ENCODE measurements at regions not wholly inside any gene's neighbourhood (a gene's known extent, or its start where the extent isn't known, plus 50 kb on each side); places are given as distances from the start of the nearest gene placed in this dataset.

- in situ Hi-C loops (cut with MboI; ENCODE audit: low pct_unique_long_range_greater_than_20kb, low sequenced_read_pairs, unreplicated experiment), result no loop called here
- no peak for DNase-seq (ENCODE audit: low spot score)
- TF ChIP-seq CTCF (IDR thresholded peaks at IDR 0.05; ENCODE audit: extremely low read depth, insufficient read depth, missing control alignments), result no peak
These were observed 256.7 kb downstream of the SUDS3 start for GRCh38 chr12:118633071-118633470.

- TF ChIP-seq CTCF (IDR thresholded peaks at IDR 0.05; ENCODE audit: extremely low read depth, insufficient read depth, missing control alignments), result no peak
- DNase-seq (ENCODE audit: low spot score), result no peak
- in situ Hi-C loops (cut with MboI; ENCODE audit: low pct_unique_long_range_greater_than_20kb, low sequenced_read_pairs, unreplicated experiment), result no loop called here
These were observed 258.9 kb downstream of the SUDS3 start for GRCh38 chr12:118635276-118635675.

GRCh38 chr12:118637767-118638370 lies 261.5 kb downstream of the SUDS3 start:
- DNase-seq (ENCODE audit: low spot score), result no peak
- no peak for TF ChIP-seq CTCF (IDR thresholded peaks at IDR 0.05; ENCODE audit: extremely low read depth, insufficient read depth, missing control alignments)
- in situ Hi-C loops (cut with MboI; ENCODE audit: low pct_unique_long_range_greater_than_20kb, low sequenced_read_pairs, unreplicated experiment), result no loop called here

GRCh38 chr12:118641249-118641648 lies 264.9 kb downstream of the SUDS3 start:
- in situ Hi-C loops (cut with MboI; ENCODE audit: low pct_unique_long_range_greater_than_20kb, low sequenced_read_pairs, unreplicated experiment), result no loop called here
- no peak for TF ChIP-seq CTCF (IDR thresholded peaks at IDR 0.05; ENCODE audit: extremely low read depth, insufficient read depth, missing control alignments)
- no peak for DNase-seq (ENCODE audit: low spot score)

GRCh38 chr12:118645219-118645618 lies 268.9 kb downstream of the SUDS3 start:
- in situ Hi-C loops (cut with MboI; ENCODE audit: low pct_unique_long_range_greater_than_20kb, low sequenced_read_pairs, unreplicated experiment), result no loop called here
- no peak for DNase-seq (ENCODE audit: low spot score)
- no peak for TF ChIP-seq CTCF (IDR thresholded peaks at IDR 0.05; ENCODE audit: extremely low read depth, insufficient read depth, missing control alignments)

GRCh38 chr12:118649765-118650585 lies 273.6 kb downstream of the SUDS3 start:
- no peak for TF ChIP-seq CTCF (IDR thresholded peaks at IDR 0.05; ENCODE audit: extremely low read depth, insufficient read depth, missing control alignments)
- no peak for DNase-seq (ENCODE audit: low spot score)
- in situ Hi-C loops (cut with MboI; ENCODE audit: low pct_unique_long_range_greater_than_20kb, low sequenced_read_pairs, unreplicated experiment), result no loop called here

All from GM13977 (cell line).